ENCODE measurements at regions not wholly inside any gene's neighbourhood (a gene's known extent, or its start where the extent isn't known, plus 50 kb on each side); places are given as distances from the start of the nearest gene placed in this dataset.

DNA sequence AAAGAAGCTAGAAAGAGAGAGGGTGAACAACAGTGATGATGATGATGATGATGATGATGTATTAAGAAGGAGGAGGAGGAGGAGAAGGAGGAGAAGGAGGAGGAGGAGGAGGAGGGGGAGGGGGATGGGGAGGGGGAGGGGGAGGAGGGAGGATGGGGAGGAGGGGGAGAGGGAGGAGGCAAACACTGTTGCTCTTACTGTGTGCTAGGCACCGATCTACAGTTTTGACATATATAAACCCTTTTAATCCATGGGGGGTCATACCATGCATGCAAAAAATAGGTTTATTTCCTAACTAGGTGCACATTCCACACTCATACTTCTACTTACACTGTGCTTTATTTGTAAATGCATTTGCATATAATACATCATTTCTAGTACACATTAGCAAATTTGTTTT, 482.8 kb upstream of the FAM241A start:
- TF ChIP-seq, protein P1, sequence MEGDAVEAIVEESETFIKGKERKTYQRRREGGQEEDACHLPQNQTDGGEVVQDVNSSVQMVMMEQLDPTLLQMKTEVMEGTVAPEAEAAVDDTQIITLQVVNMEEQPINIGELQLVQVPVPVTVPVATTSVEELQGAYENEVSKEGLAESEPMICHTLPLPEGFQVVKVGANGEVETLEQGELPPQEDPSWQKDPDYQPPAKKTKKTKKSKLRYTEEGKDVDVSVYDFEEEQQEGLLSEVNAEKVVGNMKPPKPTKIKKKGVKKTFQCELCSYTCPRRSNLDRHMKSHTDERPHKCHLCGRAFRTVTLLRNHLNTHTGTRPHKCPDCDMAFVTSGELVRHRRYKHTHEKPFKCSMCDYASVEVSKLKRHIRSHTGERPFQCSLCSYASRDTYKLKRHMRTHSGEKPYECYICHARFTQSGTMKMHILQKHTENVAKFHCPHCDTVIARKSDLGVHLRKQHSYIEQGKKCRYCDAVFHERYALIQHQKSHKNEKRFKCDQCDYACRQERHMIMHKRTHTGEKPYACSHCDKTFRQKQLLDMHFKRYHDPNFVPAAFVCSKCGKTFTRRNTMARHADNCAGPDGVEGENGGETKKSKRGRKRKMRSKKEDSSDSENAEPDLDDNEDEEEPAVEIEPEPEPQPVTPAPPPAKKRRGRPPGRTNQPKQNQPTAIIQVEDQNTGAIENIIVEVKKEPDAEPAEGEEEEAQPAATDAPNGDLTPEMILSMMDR (optimal IDR thresholded peaks at IDR 0.05 in 1 of 3, IDR thresholded peaks at IDR 0.05 in 1 of 3, conservative IDR thresholded peaks at IDR 0.05 in 1 of 3; ENCODE audit: extremely low read depth in 1 of 3, insufficient read depth in 2 of 3, low read length in 3 of 3): no peak
- TF ChIP-seq EZH2 (IDR thresholded peaks at IDR 0.05; ENCODE audit: low read length): no peak

All from keratinocyte (primary cell).